GM12878 (cell line): ENCODE measurements at regions not wholly inside any gene's neighbourhood (a gene's known extent, or its start where the extent isn't known, plus 50 kb on each side); places are given as distances from the start of the nearest gene placed in this dataset.

Source experiments
- ATAC-seq: fragments of 200-7000 bp; cut with Tn5 transposase; 3 replicates; pipeline ENCODE4 v1.9.1; 2020; ENCODE audit warnings: mild to moderate bottlenecking, moderate library complexity
- BruUV-seq: library from RNA; stranded (reverse); fragments of 400-500 nt; replicated peaks from 2 replicates; lab custom pipeline; 2021; lab: Mats Ljungman, UMichigan
- CTCF ChIA-PET: fragments of 300-600 bp; sonication (Branson Sonifier 250); formaldehyde crosslinking; extraction: SDS; loops from one replicate; lab custom pipeline; 2021; ENCODE audit warnings: inconsistent platforms; lab: Yijun Ruan, JAX
- POLR2A ChIA-PET: fragments of 350-600 bp; formaldehyde crosslinking; extraction: SDS; loops from one replicate; lab custom pipeline; 2021; ENCODE audit warnings: inconsistent platforms; lab: Charles Lee
- RAD21 ChIA-PET: fragments of 300-600 bp; sonication (Branson Sonifier 250); formaldehyde crosslinking; loops from one replicate; lab custom pipeline; 2023; ENCODE audit warnings: antibody characterized with exemption; ENCODE audit not compliant: unreplicated experiment; lab: Charles Lee
- SMC1A ChIA-PET: fragments of 300-600 bp; sonication (Branson Sonifier 250); formaldehyde crosslinking; loops from one replicate; lab custom pipeline; 2023; ENCODE audit not compliant: unreplicated experiment, uncharacterized antibody; lab: Charles Lee
- DNase-seq: peaks from one replicate; pipeline ENCODE4 v3.0.0-alpha.2; 2011; ENCODE audit warnings: low read depth, low spot score
- FAIRE-seq: peaks from 3 replicates; lab custom pipeline; 2011; peaks lifted over from hg19 to GRCh38; lab: Jason Lieb, UNC
- H2AFZ ChIP-seq: 2 replicates; pipeline ENCODE4 v1.6.0; 2011; ENCODE audit warnings: low read depth, low read length, control low read depth; ENCODE audit not compliant: control insufficient read depth
- H3K27ac ChIP-seq: 2 replicates; pipeline ENCODE4 v1.5.1; 2011; ENCODE audit warnings: control low read depth; ENCODE audit not compliant: control insufficient read depth, insufficient read depth
- H3K27me3 ChIP-seq, 2 experiments: replicated peaks in 1 of 2; 2 replicates each; pipeline versions ENCODE4 v1.6.0 to v1.6.1; 2011; ENCODE audit warnings: low read length in 1 of 2; ENCODE audit not compliant: control insufficient read depth in 2 of 2, insufficient read depth in 2 of 2
- H3K36me3 ChIP-seq, 2 experiments: 2 replicates each; pipeline ENCODE4 v1.5.1; 2011; ENCODE audit warnings: low read length in 1 of 2; ENCODE audit not compliant: control insufficient read depth in 2 of 2, insufficient read depth in 2 of 2
- H3K4me1 ChIP-seq: 2 replicates; pipeline ENCODE4 v1.6.1; 2011; ENCODE audit warnings: mild to moderate bottlenecking, low read length, moderate library complexity, mixed read lengths; ENCODE audit not compliant: control insufficient read depth, insufficient read depth
- H3K4me2 ChIP-seq: 2 replicates; pipeline ENCODE4 v1.6.0; 2011; ENCODE audit warnings: control low read depth; ENCODE audit not compliant: control insufficient read depth, insufficient read depth
- H3K4me3 ChIP-seq: fragments of 200-600 bp; sonication (generic); 2 replicates; pipeline ENCODE4 v1.5.1; 2016
- H3K79me2 ChIP-seq: 2 replicates; pipeline ENCODE4 v1.6.0; 2011; ENCODE audit warnings: low read length; ENCODE audit not compliant: control insufficient read depth, insufficient read depth
- H3K9ac ChIP-seq: 2 replicates; pipeline ENCODE4 v1.8.0; 2011; ENCODE audit warnings: low read length, control low read depth, mixed read lengths; ENCODE audit not compliant: control insufficient read depth, insufficient read depth
- H3K9me3 ChIP-seq: replicated peaks from 3 replicates; pipeline ENCODE4 v1.5.1; 2011; ENCODE audit warnings: mild to moderate bottlenecking, low read length; ENCODE audit not compliant: control insufficient read depth, insufficient read depth
- H4K20me1 ChIP-seq: 2 replicates; pipeline ENCODE4 v1.6.0; 2011; ENCODE audit not compliant: control insufficient read depth, insufficient read depth
- CBX3 ChIP-seq: fragments of 200-600 bp; sonication (generic); IDR thresholded peaks from 2 replicates; pipeline ENCODE4 v1.6.1; 2016; ENCODE audit warnings: low read depth, borderline replicate concordance
- E2F4 ChIP-seq: IDR thresholded peaks from 2 replicates; pipeline ENCODE4 v1.6.1; 2012; ENCODE audit warnings: low read depth, low read length, improper control_type of control experiment
- KLF5 ChIP-seq: fragments of 450-650 bp; IDR thresholded peaks from 2 replicates; pipeline ENCODE4 v1.6.1; 2014; ENCODE audit warnings: mild to moderate bottlenecking; ENCODE audit not compliant: partially characterized antibody
- NBN ChIP-seq: fragments of 450-650 bp; IDR thresholded peaks from 2 replicates; pipeline ENCODE4 v1.6.1; 2016
- NR2F1 ChIP-seq: fragments of 450-650 bp; conservative IDR thresholded peaks from 2 replicates; pipeline ENCODE4 v1.6.1; 2017; ENCODE audit warnings: mild to moderate bottlenecking
- RAD51 ChIP-seq: fragments of 450-650 bp; IDR thresholded peaks from 2 replicates; pipeline ENCODE4 v1.6.1; 2016; ENCODE audit warnings: moderate library complexity, mild to moderate bottlenecking, inconsistent platforms
- RUNX3 ChIP-seq: IDR thresholded peaks from 2 replicates; pipeline ENCODE4 v1.6.1; 2012; ENCODE audit warnings: low read length, inconsistent platforms
- SMAD1 ChIP-seq: fragments of 450-650 bp; IDR thresholded peaks from 2 replicates; pipeline ENCODE4 v1.6.1; 2018; ENCODE audit warnings: mild to moderate bottlenecking, low read depth; ENCODE audit not compliant: partially characterized antibody
- TCF12 ChIP-seq: IDR thresholded peaks from 2 replicates; pipeline ENCODE4 v1.6.1; 2011; ENCODE audit warnings: low read depth, mild to moderate bottlenecking, low read length
- TCF7 ChIP-seq: IDR thresholded peaks from 2 replicates; pipeline ENCODE4 v1.6.1; 2014; ENCODE audit warnings: antibody characterized with exemption, borderline replicate concordance
- YBX1 ChIP-seq: fragments of 450-650 bp; IDR thresholded peaks from 2 replicates; pipeline ENCODE4 v1.6.1; 2016; ENCODE audit warnings: antibody characterized with exemption
- ZBED1 ChIP-seq: IDR thresholded peaks from 2 replicates; pipeline ENCODE4 v1.6.1; 2016; ENCODE audit warnings: borderline replicate concordance
- ZNF217 ChIP-seq: fragments of 450-650 bp; IDR thresholded peaks from 2 replicates; pipeline ENCODE4 v1.6.1; 2017; ENCODE audit warnings: antibody characterized with exemption, mild to moderate bottlenecking
- ZZZ3 ChIP-seq: IDR thresholded peaks from 2 replicates; pipeline ENCODE4 v1.6.1; 2011; ENCODE audit warnings: low read depth; ENCODE audit not compliant: control insufficient read depth, insufficient read length
- WGBS: methylation state at CpG from one replicate; pipeline ENCODE4 v1.1.6; 2016; ENCODE audit warnings: low lambda C conversion rate; ENCODE audit not compliant: insufficient replicate concordance, insufficient coverage; ENCODE audit errors: missing lambda C conversion rate; 5-methylcytosine and 5-hydroxymethylcytosine counted together
- in situ Hi-C: fragments of 300-500 bp; cut with MboI; formaldehyde crosslinking; loops from 9 replicates; pipeline ENCODE4 v1.14.3; 2018; ENCODE audit warnings: mixed read lengths
- intact Hi-C: fragments of 100-400 bp; cut with micrococcal nuclease; formaldehyde crosslinking; loops from one replicate; pipeline ENCODE4 v1.14.2; 2022; ENCODE audit not compliant: unreplicated experiment
- TF ChIP-seq, protein P1 (sequence below): fragments of 150-350 bp; IDR thresholded peaks from 2 replicates; pipeline ENCODE4 v1.6.1; 2016; ENCODE audit warnings: low read depth, low read length

DNA sequence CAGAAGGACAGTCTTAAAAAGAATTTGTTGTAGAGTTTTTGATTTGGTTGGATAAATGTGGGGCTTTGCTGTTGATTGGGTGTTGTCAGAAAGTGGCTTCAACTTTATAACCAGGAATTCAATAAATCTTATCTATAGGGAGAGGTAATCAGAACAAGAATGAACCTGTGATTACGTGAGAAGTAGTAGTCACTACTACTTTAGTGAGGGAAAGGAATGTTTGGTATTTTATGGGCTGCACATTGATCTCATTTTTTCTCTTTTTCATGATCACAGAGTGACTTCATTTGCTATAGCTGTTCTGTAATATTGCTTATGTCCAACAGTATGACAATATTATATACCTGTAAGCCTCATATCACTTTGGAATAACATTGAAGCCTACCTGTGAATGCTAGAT, 485.2 kb upstream of the BCHE start (continued):
- no peak for TF ChIP-seq SMAD1
- TF ChIP-seq YBX1: no peak
- TF ChIP-seq RAD51: no peak
- no peak for TF ChIP-seq ZBED1
- TF ChIP-seq, protein P1, sequence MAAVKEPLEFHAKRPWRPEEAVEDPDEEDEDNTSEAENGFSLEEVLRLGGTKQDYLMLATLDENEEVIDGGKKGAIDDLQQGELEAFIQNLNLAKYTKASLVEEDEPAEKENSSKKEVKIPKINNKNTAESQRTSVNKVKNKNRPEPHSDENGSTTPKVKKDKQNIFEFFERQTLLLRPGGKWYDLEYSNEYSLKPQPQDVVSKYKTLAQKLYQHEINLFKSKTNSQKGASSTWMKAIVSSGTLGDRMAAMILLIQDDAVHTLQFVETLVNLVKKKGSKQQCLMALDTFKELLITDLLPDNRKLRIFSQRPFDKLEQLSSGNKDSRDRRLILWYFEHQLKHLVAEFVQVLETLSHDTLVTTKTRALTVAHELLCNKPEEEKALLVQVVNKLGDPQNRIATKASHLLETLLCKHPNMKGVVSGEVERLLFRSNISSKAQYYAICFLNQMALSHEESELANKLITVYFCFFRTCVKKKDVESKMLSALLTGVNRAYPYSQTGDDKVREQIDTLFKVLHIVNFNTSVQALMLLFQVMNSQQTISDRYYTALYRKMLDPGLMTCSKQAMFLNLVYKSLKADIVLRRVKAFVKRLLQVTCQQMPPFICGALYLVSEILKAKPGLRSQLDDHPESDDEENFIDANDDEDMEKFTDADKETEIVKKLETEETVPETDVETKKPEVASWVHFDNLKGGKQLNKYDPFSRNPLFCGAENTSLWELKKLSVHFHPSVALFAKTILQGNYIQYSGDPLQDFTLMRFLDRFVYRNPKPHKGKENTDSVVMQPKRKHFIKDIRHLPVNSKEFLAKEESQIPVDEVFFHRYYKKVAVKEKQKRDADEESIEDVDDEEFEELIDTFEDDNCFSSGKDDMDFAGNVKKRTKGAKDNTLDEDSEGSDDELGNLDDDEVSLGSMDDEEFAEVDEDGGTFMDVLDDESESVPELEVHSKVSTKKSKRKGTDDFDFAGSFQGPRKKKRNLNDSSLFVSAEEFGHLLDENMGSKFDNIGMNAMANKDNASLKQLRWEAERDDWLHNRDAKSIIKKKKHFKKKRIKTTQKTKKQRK: no peak
- no peak for TF ChIP-seq ZZZ3
- TF ChIP-seq NBN: no peak
- no peak for TF ChIP-seq NR2F1
- TF ChIP-seq, all 136 proteins: peak for 0

- H3K4me1 ChIP-seq: no peaks in the 10 kb centered on the region
- no peak overlapping the region for H3K9ac ChIP-seq
- ChIA-PET RAD21 (no interaction called here), SMC1A (interaction anchor here (0.7 to 1.5 kb wide), 2 partner anchors 10 to 797 kb away, joined by 3 to 5 read pairs; no protein-coding TSS in a partner anchor), POLR2A (no interaction called here), CTCF (no interaction called here)
- no peaks in the 10 kb centered on the region for H3K9me3 ChIP-seq
- no peaks in the 10 kb centered on the region for H3K36me3 ChIP-seq
- H3K79me2 ChIP-seq: no peaks in the 10 kb centered on the region
- H3K27me3 ChIP-seq: no peaks in the 10 kb centered on the region
- ATAC-seq: no peak
- H3K27ac ChIP-seq: no peak overlapping the region
- in situ Hi-C loops (no loop called here), intact Hi-C loops (no loop called here)
- WGBS: 2% methylated on average over 3 of the region's 3 CpGs
- BruUV-seq: no TSS peak
- no peak for TF ChIP-seq TCF12
- TF ChIP-seq RUNX3: no peak
- no peak for TF ChIP-seq YBX1
- no peak for TF ChIP-seq KLF5
- no peak for TF ChIP-seq TCF7
- TF ChIP-seq E2F4: no peak
- no peak for TF ChIP-seq ZNF217
- TF ChIP-seq CBX3: no peak
- H3K4me3 ChIP-seq: no peak overlapping the region
- FAIRE-seq: no peak
- H2AFZ ChIP-seq: no peak overlapping the region
- no peak for DNase-seq
- H4K20me1 ChIP-seq: no peaks in the 10 kb centered on the region
- no peak overlapping the region for H3K4me2 ChIP-seq
Observed at GRCh38 chr3:166307756-166308350, 470.6 kb upstream of the BCHE start.
